BLaER1 (cell line): ENCODE measurements at regions not wholly inside any gene's neighbourhood (a gene's known extent, or its start where the extent isn't known, plus 50 kb on each side); places are given as distances from the start of the nearest gene placed in this dataset.
A peak's percentile ranks its signal among the peaks of the same experiment; 100 is the strongest.

ENCODE experiments used
- H3K27ac ChIP-seq: shearing (Covaris generic); formaldehyde crosslinking; 2 replicates; pipeline ENCODE4 v1.8.1; 2022
- H3K27me3 ChIP-seq: shearing (Covaris generic); formaldehyde crosslinking; 2 replicates; pipeline ENCODE4 v1.8.1; 2022
- H3K36me3 ChIP-seq: shearing (Covaris generic); formaldehyde crosslinking; 2 replicates; pipeline ENCODE4 v1.8.1; 2022
- H3K4me1 ChIP-seq: shearing (Covaris generic); formaldehyde crosslinking; 2 replicates; pipeline ENCODE4 v1.8.1; 2022
- H3K4me2 ChIP-seq: shearing (Covaris generic); formaldehyde crosslinking; 2 replicates; pipeline ENCODE4 v1.8.1; 2022
- H3K4me3 ChIP-seq: shearing (Covaris generic); formaldehyde crosslinking; 2 replicates; pipeline ENCODE4 v1.8.1; 2022
- H3K9ac ChIP-seq: shearing (Covaris generic); formaldehyde crosslinking; 2 replicates; pipeline ENCODE4 v1.8.1; 2022
- H3K9me3 ChIP-seq: shearing (Covaris generic); formaldehyde crosslinking; 2 replicates; pipeline ENCODE4 v1.8.1; 2022
- H4K20me1 ChIP-seq: shearing (Covaris generic); formaldehyde crosslinking; 2 replicates; pipeline ENCODE4 v1.8.1; 2022
- Cebpa-rat ChIP-seq: shearing (Covaris generic); IDR thresholded peaks from 2 replicates; pipeline ENCODE4 v1.8.1; 2022

DNA sequence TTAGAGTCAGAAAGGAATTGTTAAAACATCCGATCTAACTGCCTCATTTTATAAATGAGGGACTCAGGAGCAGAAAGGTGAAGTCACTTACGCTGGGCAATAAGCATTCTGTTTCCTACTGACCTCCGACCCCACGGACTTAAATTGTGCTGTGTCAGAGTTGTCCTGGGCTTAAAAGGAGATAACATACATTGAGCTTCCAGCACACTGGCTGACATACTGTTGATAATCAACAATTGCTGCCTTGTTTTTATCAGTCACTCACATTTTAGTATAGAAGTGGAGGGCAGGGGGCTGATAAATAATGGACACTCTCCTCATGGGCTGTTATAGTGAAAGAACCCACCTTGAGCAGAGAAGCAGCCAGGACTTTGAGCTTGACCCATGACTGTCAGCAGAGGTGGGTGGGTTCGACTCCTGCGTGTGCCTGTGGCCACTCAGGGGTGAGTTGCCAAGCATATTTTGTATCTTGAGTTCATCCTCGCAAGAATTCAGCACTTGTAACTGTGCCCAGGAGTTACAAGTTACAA, 166.5 kb upstream of the JARID2 start:
- Histone ChIP-seq H3K36me3 (no peaks in the 10 kb centered on the region), H3K4me3 (no peak overlapping the region), H3K9ac (no peak overlapping the region), H3K4me2 (no peak overlapping the region), H3K27me3 (no peaks in the 10 kb centered on the region), H3K4me1 (no peaks in the 10 kb centered on the region), H3K27ac (no peak overlapping the region), H4K20me1 (no peaks in the 10 kb centered on the region), H3K9me3 (no peaks in the 10 kb centered on the region)
- no peak for TF ChIP-seq Cebpa-rat

DNA sequence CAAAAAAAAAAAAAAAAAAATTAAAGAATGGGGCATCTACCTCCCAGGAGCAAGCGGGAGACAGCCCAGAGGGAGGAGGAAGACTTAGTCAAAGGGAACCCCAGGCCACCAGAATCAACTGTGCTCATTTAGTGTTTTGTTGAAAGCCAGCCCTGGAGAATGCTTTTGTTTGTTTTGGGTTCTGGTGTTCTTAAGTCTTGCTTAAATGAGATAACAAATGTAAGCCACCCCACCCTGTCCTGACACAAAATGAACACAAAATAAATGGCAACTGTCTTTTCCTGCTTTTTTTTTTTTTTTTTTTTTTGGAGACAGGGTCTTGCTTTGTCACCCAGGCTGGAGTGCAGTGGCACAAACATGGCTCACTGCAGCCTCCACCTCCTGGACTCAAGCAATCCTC, 165.0 kb upstream of the JARID2 start:
- Histone ChIP-seq H4K20me1 (no peaks in the 10 kb centered on the region), H3K4me1 (no peaks in the 10 kb centered on the region), H3K9me3 (no peaks in the 10 kb centered on the region), H3K36me3 (no peaks in the 10 kb centered on the region), H3K9ac (no peak overlapping the region), H3K4me3 (no peak overlapping the region), H3K27me3 (no peaks in the 10 kb centered on the region), H3K4me2 (no peak overlapping the region), H3K27ac (no peak overlapping the region)
- no peak for TF ChIP-seq Cebpa-rat

- H3K36me3 ChIP-seq, result no peaks in the 10 kb centered on the region
- no peak for TF ChIP-seq Cebpa-rat
- no peak overlapping the region for H3K4me3 ChIP-seq
- no peak overlapping the region for H3K27ac ChIP-seq
- H3K9me3 ChIP-seq, result no peaks in the 10 kb centered on the region
- H3K27me3 ChIP-seq, result no peaks in the 10 kb centered on the region
- H3K4me1 ChIP-seq, result peaks cover under 1% of the 10 kb centered on the region; the same call in 1 of the 2 replicates
- H3K9ac ChIP-seq, result no peak overlapping the region
- H4K20me1 ChIP-seq, result no peaks in the 10 kb centered on the region
- no peak overlapping the region for H3K4me2 ChIP-seq
These were observed 164.4 kb upstream of the JARID2 start for GRCh38 chr6:15081447-15081846.

- TF ChIP-seq Cebpa-rat, result no peak
These were observed 163.2 kb upstream of the JARID2 start for GRCh38 chr6:15082708-15083107.

DNA sequence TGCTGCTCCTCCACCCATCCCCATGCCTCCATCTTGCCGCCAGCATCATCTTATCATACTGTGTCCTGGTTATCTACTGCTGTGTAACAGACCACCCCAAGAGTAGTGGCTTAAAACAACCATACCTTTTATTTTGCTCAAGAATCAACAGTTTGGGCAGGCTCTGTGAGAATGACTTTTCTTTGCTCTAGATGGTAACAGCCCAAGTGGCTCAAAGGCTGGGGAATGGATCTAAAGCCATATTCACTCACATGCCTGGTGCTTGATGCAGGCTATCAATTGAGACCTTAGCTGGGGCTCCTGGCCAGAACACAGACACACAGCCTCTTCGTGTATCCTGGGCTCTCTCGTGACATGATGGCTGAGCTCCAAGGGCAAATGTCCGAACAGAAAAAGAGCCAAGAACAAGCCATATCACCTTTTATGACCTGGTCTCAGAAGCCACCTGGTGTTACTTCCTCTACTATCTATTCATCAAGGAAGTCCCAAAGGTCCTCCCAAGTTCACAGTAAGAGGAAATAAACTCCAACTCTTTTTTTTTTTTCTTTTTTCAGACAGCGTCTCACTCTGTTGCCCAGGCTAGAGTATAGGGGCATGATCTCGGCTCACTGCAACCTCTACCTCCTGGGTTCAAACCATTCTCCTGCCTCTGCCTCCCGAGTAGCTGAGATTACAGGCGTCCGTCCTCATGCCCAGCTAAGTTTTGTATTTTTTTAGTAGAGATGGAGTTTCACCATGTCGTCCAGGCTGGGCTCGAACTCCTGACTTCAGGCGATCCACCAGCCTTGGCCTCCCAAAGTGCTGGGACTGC, 159.3 kb upstream of the JARID2 start:
- Histone ChIP-seq H3K4me3 (no peak overlapping the region), H3K9ac (no peak overlapping the region), H4K20me1 (no peaks in the 10 kb centered on the region), H3K36me3 (no peaks in the 10 kb centered on the region), H3K9me3 (no peaks in the 10 kb centered on the region), H3K4me2 (peak overlapping the region; percentile 20), H3K27me3 (no peaks in the 10 kb centered on the region), H3K27ac (no peak overlapping the region), H3K4me1 (peaks cover 12% of the 10 kb centered on the region)
- no peak for TF ChIP-seq Cebpa-rat

More at GRCh38 chr6:15082708-15083107, 163.2 kb upstream of the JARID2 start:
- H3K9me3 ChIP-seq, result no peaks in the 10 kb centered on the region
- no peaks in the 10 kb centered on the region for H3K36me3 ChIP-seq
- no peaks in the 10 kb centered on the region for H3K27me3 ChIP-seq
- no peak overlapping the region for H3K4me2 ChIP-seq
- no peaks in the 10 kb centered on the region for H4K20me1 ChIP-seq
- no peak overlapping the region for H3K27ac ChIP-seq
- no peak overlapping the region for H3K9ac ChIP-seq
- no peak overlapping the region for H3K4me3 ChIP-seq
- peaks cover 12% of the 10 kb centered on the region for H3K4me1 ChIP-seq

DNA sequence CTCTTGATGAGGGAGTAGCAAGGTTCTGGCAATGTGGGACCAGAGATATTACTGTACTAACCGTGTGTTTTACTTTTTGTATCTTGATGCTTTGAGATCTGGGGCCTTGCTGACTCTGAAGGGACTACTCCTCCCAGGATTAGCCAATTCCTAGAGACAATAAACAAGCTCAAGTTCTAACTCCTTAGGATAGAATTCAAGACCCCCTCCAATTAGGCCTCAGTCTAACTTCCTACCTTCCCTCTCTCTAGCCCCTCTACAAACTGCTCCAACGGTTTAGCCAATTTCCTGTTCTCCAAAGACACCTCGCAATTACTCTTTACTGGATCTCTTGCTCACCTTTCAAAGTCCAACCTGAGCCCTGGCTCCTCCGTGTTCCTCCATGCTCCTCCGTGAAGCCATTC, 158.7 kb upstream of the JARID2 start:
- H3K4me3 ChIP-seq, result no peak overlapping the region
- H3K4me2 ChIP-seq, result peak overlapping the region; percentile 20
- no peak overlapping the region for H3K9ac ChIP-seq

GRCh38 chr6:15088904-15089568, 156.8 kb upstream of the JARID2 start:
- H3K4me2 ChIP-seq, result no peak overlapping the region
- H3K27ac ChIP-seq, result no peak overlapping the region
- H3K36me3 ChIP-seq, result no peaks in the 10 kb centered on the region
- no peak overlapping the region for H3K9ac ChIP-seq
- no peaks in the 10 kb centered on the region for H3K27me3 ChIP-seq
- no peak overlapping the region for H3K4me3 ChIP-seq
- H3K4me1 ChIP-seq, result peaks cover 12% of the 10 kb centered on the region
- no peaks in the 10 kb centered on the region for H3K9me3 ChIP-seq
- TF ChIP-seq Cebpa-rat, result no peak
- no peaks in the 10 kb centered on the region for H4K20me1 ChIP-seq

More for the DNA sequence above, 158.7 kb upstream of the JARID2 start:
- Histone ChIP-seq H3K27ac (no peak overlapping the region), H3K4me1 (peaks cover 12% of the 10 kb centered on the region), H3K9me3 (no peaks in the 10 kb centered on the region), H4K20me1 (no peaks in the 10 kb centered on the region), H3K27me3 (no peaks in the 10 kb centered on the region), H3K36me3 (no peaks in the 10 kb centered on the region)
- no peak for TF ChIP-seq Cebpa-rat

DNA sequence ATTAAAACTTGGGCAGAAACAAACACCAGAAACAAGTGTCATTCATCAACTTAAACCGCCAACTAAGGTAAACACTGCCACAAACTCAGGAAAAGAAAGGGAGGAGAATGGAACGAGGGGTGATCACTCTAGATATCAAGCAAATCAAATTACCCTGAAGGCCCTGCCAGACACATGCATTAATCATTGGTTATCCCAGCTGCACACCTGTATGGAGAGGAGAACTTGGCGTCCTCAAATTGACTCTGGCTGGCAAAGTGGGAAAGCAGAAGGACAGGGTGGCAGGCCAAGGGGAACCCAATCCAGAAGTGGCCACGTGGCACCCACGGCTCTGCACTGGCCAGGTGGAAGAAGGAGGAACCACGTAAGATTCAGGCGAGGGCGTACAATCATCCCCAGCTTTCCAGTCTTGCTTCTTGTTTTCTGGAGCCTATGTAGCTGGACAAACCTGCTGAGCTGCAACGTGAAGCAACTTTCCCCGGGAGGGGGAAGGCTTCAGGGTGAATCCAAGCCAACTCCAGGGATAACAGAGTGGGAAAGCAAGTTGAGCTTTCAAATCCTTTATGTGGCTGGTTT, 156.2 kb upstream of the JARID2 start:
- H3K27me3 ChIP-seq, result no peaks in the 10 kb centered on the region
- no peak overlapping the region for H3K4me3 ChIP-seq
- H3K9me3 ChIP-seq, result no peaks in the 10 kb centered on the region
- H4K20me1 ChIP-seq, result no peaks in the 10 kb centered on the region
- H3K4me1 ChIP-seq, result peaks cover 12% of the 10 kb centered on the region
- no peak overlapping the region for H3K27ac ChIP-seq
- H3K4me2 ChIP-seq, result 0 out of 2 replicates have a peak overlapping the region, but pooled peaks have one; percentile 13
- no peak for TF ChIP-seq Cebpa-rat
- no peaks in the 10 kb centered on the region for H3K36me3 ChIP-seq
- H3K9ac ChIP-seq, result no peak overlapping the region

DNA sequence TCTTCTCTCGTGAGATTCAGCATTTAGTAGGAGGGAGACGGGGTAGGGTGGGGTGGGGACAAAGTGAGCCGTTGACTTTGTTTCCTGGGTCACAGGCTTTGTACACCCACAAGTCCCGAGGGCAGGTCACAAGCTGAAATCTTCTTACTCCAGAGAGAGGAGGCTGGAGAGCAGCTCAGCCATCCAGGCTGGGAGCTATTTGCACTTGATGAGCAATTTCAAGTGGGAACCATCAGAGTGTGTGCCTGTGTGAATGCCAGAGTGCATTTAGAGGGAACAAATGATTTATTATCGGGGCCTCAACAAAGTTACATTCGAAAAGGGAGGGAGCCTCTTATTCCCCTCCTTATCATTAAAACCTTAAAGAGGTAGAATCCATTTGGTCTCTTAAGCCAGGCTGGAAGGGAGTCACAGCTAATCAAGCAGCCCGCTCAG, 155.7 kb upstream of the JARID2 start:
- peak overlapping the region; percentile 13; the same call in 1 of the 2 replicates for H3K4me2 ChIP-seq

More for the DNA sequence above, 155.7 kb upstream of the JARID2 start:
- Histone ChIP-seq H3K36me3 (no peaks in the 10 kb centered on the region), H4K20me1 (no peaks in the 10 kb centered on the region), H3K4me1 (peaks cover 12% of the 10 kb centered on the region), H3K9me3 (no peaks in the 10 kb centered on the region), H3K9ac (no peak overlapping the region), H3K4me3 (no peak overlapping the region), H3K27ac (no peak overlapping the region), H3K27me3 (no peaks in the 10 kb centered on the region)
- no peak for TF ChIP-seq Cebpa-rat
